Spleen (tissue), 7 donors: ENCODE measurements at regions not wholly inside any gene's neighbourhood (a gene's known extent, or its start where the extent isn't known, plus 50 kb on each side); places are given as distances from the start of the nearest gene placed in this dataset.

ENCODE experiments used
- POLR2A ChIP-seq, 3 donors: fragments of 450-650 bp; IDR thresholded peaks; one replicate each; pipeline ENCODE4 v1.5.1; 2017; ENCODE audit warnings: antibody characterized with exemption in 3 of 3, mild to moderate bottlenecking in 1 of 3
- POLR2AphosphoS5 ChIP-seq, 3 donors: sonication (generic); formaldehyde crosslinking; IDR thresholded peaks; one replicate each; pipeline ENCODE4 v1.5.1; 2017; ENCODE audit warnings: antibody characterized with exemption in 3 of 3
- TF ChIP-seq, protein P1 (sequence below), 11 experiments: fragments of 200-600 bp in 7 of 11; fragments of 450-650 bp in 4 of 11; sonication (generic) in 4 of 11; IDR thresholded peaks in 8 of 11; conservative IDR thresholded peaks in 3 of 11; 1 replicate in 7 of 11; 2 replicates in 4 of 11; pipeline versions ENCODE4 v1.4.0 to v1.8.0; 2016 to 2021; ENCODE audit warnings: antibody characterized with exemption in 11 of 11, inconsistent platforms in 4 of 11, mild to moderate bottlenecking in 1 of 11
- donor health status: DM: no; HTN: no; CAD: no; lungs with moderate emphysema.
- donor health status: DM: no; HTN: no; CAD: no.
- donor health status: DM: no; HTN: no; CAD: no.

DNA sequence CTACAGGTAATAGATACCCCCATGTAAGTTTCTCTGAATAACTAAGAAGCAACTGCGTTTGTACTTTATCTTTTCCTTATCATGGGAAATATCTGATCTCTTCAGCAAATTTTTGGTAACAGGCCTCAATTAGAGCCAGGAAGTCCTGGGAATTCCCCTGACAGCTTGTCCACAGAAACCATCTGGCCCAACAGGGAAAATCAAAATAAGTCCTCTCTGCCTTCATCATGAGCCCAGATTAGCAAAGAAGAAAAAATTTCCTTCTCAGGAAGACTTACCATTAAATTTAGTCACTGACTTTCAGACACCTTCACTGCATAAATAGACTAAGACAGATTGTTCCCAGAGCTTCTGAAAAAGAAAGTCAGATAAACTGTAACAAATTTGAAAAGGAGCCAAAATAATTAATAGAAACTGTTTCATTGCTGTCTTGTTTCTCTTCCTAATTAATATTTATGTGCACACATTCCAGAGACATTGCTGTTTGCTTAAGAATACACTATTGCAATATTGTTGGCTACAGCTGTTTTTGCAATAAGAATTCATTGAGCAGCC, 278.1 kb upstream of the FAT3 start:
- TF ChIP-seq, protein P1, sequence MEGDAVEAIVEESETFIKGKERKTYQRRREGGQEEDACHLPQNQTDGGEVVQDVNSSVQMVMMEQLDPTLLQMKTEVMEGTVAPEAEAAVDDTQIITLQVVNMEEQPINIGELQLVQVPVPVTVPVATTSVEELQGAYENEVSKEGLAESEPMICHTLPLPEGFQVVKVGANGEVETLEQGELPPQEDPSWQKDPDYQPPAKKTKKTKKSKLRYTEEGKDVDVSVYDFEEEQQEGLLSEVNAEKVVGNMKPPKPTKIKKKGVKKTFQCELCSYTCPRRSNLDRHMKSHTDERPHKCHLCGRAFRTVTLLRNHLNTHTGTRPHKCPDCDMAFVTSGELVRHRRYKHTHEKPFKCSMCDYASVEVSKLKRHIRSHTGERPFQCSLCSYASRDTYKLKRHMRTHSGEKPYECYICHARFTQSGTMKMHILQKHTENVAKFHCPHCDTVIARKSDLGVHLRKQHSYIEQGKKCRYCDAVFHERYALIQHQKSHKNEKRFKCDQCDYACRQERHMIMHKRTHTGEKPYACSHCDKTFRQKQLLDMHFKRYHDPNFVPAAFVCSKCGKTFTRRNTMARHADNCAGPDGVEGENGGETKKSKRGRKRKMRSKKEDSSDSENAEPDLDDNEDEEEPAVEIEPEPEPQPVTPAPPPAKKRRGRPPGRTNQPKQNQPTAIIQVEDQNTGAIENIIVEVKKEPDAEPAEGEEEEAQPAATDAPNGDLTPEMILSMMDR (IDR thresholded peaks at IDR 0.05 in 8 of 11, conservative IDR thresholded peaks at IDR 0.05 in 3 of 11), result no peak
- TF ChIP-seq POLR2A (IDR thresholded peaks at IDR 0.05) (no peak), POLR2AphosphoS5 (IDR thresholded peaks at IDR 0.05) (no peak)
